ENCODE measurements at regions not wholly inside any gene's neighbourhood (a gene's known extent, or its start where the extent isn't known, plus 50 kb on each side); places are given as distances from the start of the nearest gene placed in this dataset.
A peak's percentile ranks its signal among the peaks of the same experiment; 100 is the strongest.

DNA sequence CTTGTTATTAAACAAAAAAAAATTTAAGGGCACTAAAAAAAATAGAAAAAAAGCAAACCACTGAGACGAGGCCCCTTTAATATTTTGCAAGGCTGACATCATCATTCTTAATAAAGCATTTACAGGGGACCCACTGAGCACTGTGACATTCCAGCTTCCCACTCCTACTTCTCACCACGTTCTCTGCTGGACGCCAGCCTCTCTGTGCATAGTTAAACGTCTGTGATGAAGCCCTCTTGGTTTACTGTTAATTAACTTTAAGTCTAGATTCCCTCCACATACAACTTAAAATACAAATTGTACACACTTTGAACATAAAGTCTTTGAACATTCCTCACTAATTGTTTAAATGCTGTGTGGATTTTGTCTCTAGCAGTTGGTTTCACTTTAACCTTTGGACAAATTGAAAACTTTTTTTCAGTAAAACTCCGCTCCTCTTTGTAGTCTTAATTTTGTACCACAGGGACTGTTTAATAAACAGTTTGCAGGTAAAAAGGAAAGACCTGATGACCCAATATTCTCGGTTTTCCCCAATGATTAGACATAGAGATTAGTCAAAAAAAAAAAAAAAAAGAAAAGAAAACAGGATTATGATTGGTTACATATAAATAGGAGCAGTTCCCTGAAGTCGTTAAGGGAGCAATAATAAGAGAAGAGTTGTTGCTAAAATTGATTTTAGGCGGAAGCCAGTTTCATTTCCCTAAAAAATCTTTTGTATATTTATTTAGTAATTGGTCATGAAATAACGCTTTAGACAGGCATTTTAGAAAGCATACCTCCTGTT, 219.8 kb downstream of the MZT1 start:
- no peaks in the 10 kb centered on the region for H3K27me3 ChIP-seq (ENCODE audit: control insufficient read depth in 3 of 3, insufficient read depth in 3 of 3, low read length in 2 of 3)
- H3K36me3 ChIP-seq (ENCODE audit: control insufficient read depth in 4 of 4, insufficient read depth in 4 of 4, low read length in 4 of 4): no peaks in the 10 kb centered on the region
- TF ChIP-seq, protein P1, sequence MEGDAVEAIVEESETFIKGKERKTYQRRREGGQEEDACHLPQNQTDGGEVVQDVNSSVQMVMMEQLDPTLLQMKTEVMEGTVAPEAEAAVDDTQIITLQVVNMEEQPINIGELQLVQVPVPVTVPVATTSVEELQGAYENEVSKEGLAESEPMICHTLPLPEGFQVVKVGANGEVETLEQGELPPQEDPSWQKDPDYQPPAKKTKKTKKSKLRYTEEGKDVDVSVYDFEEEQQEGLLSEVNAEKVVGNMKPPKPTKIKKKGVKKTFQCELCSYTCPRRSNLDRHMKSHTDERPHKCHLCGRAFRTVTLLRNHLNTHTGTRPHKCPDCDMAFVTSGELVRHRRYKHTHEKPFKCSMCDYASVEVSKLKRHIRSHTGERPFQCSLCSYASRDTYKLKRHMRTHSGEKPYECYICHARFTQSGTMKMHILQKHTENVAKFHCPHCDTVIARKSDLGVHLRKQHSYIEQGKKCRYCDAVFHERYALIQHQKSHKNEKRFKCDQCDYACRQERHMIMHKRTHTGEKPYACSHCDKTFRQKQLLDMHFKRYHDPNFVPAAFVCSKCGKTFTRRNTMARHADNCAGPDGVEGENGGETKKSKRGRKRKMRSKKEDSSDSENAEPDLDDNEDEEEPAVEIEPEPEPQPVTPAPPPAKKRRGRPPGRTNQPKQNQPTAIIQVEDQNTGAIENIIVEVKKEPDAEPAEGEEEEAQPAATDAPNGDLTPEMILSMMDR (IDR thresholded peaks at IDR 0.05; ENCODE audit: control extremely low read depth, extremely low read depth): no peak
- WGBS, 2 donors: 54 to 71% methylated on average over 9 of the region's 9 CpGs
- no peaks in the 10 kb centered on the region for H3K4me1 ChIP-seq (ENCODE audit: control insufficient read depth in 5 of 5, insufficient read depth in 5 of 5, low read length in 5 of 5)
- DNase-seq (peak; percentile 13 to 44 (median 44)), ATAC-seq (ENCODE audit: insufficient read depth, low FRiP score) (no peak)
- H3K27ac ChIP-seq (ENCODE audit: low read depth in 1 of 2, low read length in 1 of 2): no peak overlapping the region
- peak overlapping the region in 1 of 2 donors; percentile 57 for H3K9ac ChIP-seq (ENCODE audit: insufficient read depth in 1 of 2, low read length in 2 of 2)
- H3K4me3 ChIP-seq: no peak overlapping the region
- no peaks in the 10 kb centered on the region for H3K9me3 ChIP-seq (ENCODE audit: control insufficient read depth in 4 of 4, insufficient read depth in 3 of 4, low read length in 3 of 4)

DNA sequence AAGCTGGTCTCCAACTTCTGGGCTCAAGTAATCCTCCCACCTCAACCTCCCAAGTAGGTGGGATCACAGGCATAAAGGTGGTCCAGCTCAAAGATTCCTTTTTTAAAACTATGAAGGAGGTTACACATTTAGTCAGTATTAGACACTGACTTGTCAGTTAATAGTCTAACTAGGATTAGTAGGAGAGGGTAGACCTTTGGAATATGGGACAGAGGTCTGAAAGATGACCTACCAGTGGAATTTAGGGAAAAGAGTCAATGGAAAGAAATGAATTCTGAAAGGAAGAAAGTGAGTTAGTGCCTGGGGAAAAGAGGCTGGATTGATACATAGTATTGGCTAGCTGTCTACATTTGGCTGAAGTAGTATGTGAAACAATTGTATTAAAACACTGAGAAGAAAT, 220.7 kb downstream of the MZT1 start:
- H3K36me3 ChIP-seq (ENCODE audit: control insufficient read depth in 4 of 4, insufficient read depth in 4 of 4, low read length in 4 of 4): no peaks in the 10 kb centered on the region
- no peak overlapping the region for H3K4me3 ChIP-seq
- no peaks in the 10 kb centered on the region for H3K9me3 ChIP-seq (ENCODE audit: control insufficient read depth in 4 of 4, insufficient read depth in 3 of 4, low read length in 3 of 4)
- no peaks in the 10 kb centered on the region for H3K27me3 ChIP-seq (ENCODE audit: control insufficient read depth in 3 of 3, insufficient read depth in 3 of 3, low read length in 2 of 3)
- DNase-seq (no peak), ATAC-seq (ENCODE audit: insufficient read depth, low FRiP score) (no peak)
- TF ChIP-seq, protein P1 (IDR thresholded peaks at IDR 0.05; ENCODE audit: control extremely low read depth, extremely low read depth): no peak
- no peak overlapping the region for H3K27ac ChIP-seq (ENCODE audit: low read depth in 1 of 2, low read length in 1 of 2)
- no peak overlapping the region for H3K9ac ChIP-seq (ENCODE audit: insufficient read depth in 1 of 2, low read length in 2 of 2)
- no peaks in the 10 kb centered on the region for H3K4me1 ChIP-seq (ENCODE audit: control insufficient read depth in 5 of 5, insufficient read depth in 5 of 5, low read length in 5 of 5)

DNA sequence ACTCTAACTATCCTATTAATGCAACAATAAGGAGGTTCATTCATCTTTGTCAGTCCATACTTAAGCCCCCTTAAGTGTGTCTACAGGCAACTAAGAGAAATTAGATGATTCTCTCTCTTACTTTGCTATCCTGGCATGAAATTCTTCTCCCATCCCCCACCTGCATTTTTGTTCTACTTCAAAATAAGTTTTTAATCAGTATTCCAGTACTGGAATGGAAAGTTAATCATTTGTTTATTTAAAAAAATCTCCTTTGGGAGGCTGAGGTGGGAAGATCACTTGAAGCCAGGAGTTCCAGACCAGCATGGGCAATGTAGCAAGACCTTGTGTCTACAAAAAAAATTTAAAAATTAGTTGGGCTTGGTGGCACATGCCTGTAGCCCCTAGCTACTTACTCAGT, 222.1 kb downstream of the MZT1 start:
- Histone ChIP-seq H3K27ac (ENCODE audit: low read depth in 1 of 2, low read length in 1 of 2) (no peak overlapping the region), H3K9me3 (ENCODE audit: control insufficient read depth in 4 of 4, insufficient read depth in 3 of 4, low read length in 3 of 4) (no peaks in the 10 kb centered on the region), H3K36me3 (ENCODE audit: control insufficient read depth in 4 of 4, insufficient read depth in 4 of 4, low read length in 4 of 4) (no peaks in the 10 kb centered on the region), H3K4me1 (ENCODE audit: control insufficient read depth in 5 of 5, insufficient read depth in 5 of 5, low read length in 5 of 5) (no peaks in the 10 kb centered on the region), H3K4me3 (no peak overlapping the region), H3K9ac (ENCODE audit: insufficient read depth in 1 of 2, low read length in 2 of 2) (no peak overlapping the region), H3K27me3 (ENCODE audit: control insufficient read depth in 3 of 3, insufficient read depth in 3 of 3, low read length in 2 of 3) (no peaks in the 10 kb centered on the region)
- no peak for ATAC-seq (ENCODE audit: insufficient read depth, low FRiP score)
- TF ChIP-seq, protein P1 (IDR thresholded peaks at IDR 0.05; ENCODE audit: control extremely low read depth, extremely low read depth): no peak
- no peak for DNase-seq
